HG03159 (cell line): ENCODE measurements at regions not wholly inside any gene's neighbourhood (a gene's known extent, or its start where the extent isn't known, plus 50 kb on each side); places are given as distances from the start of the nearest gene placed in this dataset.

Source experiments
- ATAC-seq: cut with Tn5 transposase; IDR thresholded peaks from one replicate; pipeline ENCODE4 v1.9.1; 2021; ENCODE audit warnings: mild to moderate bottlenecking, moderate library complexity; ENCODE audit not compliant: unreplicated experiment

DNA sequence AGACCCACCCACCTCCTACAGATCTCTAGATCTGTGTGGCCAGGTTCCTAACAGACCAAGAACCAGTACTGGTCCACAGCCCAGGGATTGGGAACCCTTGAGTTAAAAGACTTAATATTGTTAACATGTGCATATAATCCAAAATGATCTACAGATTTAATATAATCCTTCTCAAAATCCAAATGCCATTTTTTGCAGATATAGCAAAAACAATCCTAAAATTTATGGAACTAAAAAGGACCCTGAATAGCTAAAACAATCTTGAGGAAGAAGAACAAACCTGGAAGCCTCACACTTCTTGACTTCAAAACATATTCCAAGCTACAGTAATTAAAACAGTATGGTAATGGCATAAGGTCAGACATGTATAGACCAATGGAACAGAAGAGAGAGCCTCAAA lies 206.9 kb upstream of the SIX2 start:
- no peak for ATAC-seq

DNA sequence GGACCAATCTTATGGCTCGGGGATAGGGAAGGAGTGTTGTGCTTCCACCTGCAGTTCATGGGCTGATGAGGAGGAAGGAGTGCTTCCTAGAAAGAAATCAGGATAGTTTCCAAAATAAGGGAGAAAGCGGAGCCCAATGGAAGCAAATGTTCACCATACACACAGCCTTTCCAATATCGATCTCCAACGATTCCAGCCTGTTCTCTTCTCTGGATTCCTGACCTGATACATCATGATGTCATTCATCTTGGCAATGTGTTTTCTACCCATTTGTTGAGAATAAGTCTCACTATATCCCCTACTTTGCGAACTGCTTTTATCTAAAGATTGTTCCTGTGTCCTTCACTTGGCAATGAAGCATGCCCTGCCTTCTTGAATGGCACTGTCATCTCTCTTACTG lies 205.3 kb upstream of the SIX2 start:
- ATAC-seq, result no peak

DNA sequence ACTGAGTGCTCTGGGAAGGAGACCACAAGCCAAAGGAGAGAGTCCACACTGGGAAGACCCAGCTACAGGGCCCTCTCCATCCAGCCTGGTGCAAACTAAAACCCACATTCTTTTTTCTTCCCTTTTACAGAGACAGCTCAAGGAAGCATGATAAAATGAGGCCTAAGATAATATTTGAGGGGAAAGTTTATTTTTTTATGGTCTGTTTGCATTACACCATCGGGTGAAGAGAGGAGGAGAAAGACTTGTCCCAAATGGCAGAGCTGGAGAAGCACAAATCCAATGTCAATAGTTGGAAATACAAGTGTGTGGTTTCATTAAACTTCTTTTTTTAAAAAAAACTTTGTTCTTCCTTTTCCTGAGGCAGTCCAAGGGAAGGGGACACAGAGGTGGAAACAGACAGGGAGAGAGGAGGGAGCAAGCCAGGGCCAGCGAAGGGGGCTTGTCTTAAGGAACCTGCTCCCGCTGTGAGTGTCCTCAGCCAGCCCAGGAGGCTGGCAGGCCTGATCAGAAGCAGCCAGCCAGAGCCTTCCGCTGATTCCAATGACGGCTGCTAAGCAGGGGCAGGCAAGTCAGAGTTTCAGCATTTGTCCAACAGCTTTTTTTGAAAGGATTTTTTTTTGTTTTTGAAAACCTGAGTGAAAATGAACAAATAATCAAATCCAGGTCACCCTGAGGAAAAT lies 203.8 kb upstream of the SIX2 start:
- ATAC-seq, result no peak

DNA sequence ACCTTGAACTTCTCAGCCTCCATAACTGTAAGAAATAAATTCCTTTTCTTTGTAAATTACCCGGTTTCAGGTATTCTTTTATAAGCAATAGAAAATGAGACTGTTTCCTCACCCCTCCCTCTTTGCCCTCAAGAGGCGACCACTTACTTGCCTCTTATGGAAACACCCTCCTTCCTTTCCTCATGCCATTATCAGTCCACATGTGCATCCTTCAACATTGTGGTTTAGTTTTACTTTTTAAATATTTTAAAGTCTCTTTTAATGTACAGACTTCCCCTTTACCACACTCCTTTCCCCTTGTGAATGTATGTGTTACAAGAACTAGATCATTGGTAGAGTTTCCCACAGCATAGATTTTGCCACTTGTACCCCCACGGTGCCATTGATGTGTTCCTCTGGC lies 202.4 kb upstream of the SIX2 start:
- no peak for ATAC-seq

DNA sequence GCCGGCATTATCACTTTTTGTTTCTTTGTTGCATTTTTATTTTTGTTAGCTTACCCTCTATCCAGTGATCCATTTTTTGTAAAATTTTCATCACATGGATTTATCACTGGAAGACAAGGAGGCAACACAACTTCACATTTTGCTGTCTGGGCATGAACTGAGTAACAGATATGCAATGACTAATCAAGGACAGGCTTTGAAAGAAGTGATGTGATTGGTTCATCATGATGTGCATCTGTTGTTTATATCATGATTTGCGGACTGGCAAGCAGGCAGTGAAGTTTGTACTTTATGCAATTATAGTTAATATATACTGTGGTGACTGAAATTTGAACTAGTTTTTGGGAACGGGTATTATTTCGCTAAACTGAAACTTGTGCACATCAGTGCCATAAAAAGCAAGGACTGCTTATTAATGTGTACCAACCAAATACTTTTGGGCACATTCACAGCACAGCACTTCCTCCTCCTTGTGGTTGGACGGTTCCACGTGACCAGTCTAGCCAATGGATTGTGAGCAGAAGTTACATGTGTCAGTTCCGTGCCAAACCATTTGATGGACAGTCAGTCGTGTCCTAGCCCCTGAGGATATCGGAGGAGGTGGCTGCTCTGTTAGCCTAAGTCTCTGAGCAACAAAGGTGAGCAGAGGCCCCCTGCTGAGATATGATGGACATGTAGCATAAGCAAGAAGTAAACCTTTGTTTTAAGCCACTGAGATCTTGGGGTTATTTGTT lies 201.4 kb upstream of the SIX2 start:
- no peak for ATAC-seq

DNA sequence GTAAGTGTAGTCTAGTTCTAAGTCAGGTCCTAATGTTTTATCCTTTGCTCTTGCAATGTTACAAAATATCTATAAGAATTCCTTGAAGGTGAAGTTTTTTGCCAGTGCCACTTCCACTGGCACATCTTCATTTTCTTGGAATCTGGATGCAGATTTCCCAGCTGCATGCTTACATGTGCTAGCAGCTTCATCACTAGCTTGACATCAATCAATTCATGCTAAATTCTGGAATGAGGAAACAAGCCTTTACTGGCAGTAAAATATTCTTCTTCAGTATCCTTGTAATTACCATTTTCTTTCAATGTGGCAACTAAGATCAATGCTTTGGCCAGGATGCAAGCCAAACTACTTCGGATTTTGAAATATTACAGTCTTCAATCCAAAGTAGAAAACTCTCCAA lies 200.6 kb upstream of the SIX2 start:
- ATAC-seq, result no peak

DNA sequence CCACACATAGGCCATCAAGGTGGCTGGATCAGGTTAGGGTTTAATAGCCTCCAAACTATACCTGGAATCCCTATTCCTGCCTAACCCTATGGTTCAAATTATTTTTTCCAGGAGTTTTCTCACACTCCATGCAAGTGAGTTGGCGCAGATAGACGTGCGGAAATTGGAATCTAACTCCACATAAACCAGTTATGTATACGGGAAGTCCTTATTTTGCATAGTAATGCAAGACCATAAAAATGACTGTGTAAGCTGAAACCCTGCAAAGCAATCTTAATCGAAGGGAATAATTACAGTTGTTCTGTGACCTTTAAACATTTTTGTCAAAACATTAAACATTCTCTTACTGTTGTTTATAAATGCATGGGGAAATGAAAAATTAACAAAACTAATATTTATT lies 200.1 kb upstream of the SIX2 start:
- no peak for ATAC-seq

DNA sequence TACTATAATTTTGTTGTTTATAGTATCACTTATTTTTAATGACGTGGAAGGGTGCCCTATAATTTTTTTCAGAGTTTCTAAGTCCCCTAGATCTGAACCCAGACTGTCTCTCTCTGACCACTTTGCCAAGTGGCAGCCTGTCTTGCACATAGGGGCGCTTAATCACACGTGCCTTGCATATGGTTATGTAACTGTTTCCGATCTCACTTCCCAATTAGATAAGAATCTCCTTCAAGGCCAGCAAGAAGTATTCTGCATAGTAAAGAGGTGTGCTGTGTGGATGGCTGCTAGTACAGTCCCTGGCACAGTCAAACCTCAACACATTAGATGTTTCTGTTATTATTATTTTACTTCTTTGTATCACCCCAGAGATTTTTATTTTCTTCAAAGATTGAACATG lies 197.8 kb upstream of the SIX2 start:
- no peak for ATAC-seq

DNA sequence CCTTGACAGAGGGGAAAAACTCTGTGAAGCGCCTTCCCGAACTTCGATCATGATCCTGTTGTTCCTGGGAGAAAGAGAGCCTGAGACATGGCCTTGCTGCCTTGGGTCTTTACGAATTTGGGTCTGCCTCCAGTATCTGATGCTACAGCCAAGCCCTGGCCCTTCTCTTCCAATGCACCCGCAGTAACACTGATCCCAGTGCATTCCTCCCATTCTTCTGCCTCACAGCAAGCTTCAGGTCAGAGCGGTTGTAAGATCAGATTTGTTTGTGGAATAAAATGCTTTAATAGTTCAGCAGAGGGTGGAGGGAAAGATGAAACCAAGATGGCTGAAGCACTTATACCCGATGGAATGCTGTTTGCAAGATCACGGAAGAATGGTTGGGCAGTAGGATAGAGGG lies 196.7 kb upstream of the SIX2 start:
- no peak for ATAC-seq

DNA sequence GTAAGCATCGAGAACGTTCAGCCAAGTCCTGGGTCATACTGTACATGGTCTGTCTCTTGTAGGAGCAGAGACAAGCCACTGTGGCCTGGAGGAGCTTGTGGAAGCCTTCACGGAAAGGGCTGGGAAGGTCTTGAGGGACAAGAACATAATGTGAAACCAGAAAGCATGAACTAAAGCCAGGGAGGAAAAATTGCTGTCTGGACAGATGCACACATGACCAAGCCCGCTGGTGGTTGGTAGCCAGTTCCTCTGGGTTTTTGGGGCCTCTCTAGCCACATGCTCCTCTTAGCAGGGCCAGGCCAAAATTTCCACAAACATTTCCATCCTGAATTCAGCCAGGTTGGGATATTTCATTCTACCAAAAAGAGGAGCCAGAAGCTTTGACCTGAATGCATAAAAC lies 196.2 kb upstream of the SIX2 start:
- ATAC-seq, result no peak

DNA sequence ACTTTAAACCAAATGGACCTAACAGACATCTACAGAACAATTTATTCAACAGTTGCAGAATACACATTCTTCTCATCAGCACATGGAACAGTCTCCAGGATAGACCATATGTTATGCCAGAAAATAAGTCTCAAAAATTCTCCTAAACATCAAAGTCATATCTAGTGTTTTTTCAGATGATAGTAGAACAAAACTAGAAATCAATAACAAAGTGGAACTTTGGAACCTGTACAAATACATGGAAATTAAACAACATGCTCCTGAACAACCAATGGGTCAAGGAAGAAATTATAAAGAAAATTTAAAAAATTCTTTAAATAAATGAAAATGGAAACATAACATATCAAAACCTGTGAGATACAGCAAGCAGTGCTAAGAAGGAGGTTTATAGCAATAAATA lies 194.1 kb upstream of the SIX2 start:
- ATAC-seq, result no peak

DNA sequence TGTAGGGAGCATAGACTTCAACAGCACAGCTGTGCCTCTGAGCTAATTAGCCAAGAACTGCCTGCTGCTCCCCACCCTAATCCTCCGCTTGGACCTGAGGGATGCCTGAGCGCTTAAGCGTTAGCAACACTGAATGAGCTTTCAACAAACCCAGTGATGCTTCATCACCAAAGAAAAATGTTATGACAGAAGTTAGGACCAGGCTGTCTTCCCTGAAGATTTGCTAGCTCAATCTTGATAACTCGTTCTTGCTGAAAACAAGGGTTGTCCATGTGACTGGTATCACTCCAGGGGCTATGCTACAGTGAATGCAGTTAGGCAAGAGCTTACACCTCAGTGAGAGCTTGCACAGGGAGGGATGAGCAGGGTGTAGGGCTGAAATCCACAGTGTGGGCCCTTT lies 190.7 kb upstream of the SIX2 start:
- ATAC-seq, result no peak

DNA sequence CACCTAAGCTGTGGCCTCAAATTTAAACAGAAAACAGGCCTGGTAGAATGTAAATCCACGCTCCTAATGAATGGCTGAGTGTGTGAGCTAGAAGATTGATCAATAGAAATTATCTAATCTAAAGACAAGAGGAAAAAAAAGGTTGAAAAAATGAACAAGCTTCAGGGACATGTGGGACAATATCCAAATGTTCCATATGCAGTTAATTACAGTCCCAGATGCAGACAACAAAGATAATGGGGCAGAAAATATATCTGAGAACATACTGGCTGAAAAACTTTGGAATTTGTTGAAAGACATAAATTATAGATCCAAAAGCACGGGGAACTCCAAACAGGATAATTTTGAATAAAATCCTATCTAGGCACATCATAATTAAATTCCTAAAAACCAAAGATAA lies 186.7 kb upstream of the SIX2 start:
- ATAC-seq, result no peak

DNA sequence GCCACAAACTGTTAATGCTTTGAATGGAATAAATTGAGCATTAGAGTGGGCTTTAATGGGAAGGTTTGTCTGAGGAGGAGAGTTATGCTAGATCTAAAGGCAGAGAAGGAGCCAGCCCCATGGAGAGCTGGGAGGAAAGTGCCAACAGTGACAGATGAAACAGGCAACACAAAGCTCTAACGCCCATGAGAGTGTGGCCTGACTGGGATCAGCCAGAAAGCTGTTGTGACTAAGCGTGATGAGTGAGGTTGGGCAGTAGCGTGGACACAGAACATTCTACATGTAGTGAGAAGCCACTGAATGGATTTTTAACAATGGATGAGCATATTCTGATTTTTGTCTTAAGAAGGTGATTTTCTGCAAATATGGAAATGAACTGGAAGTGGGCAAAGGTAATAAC lies 185.3 kb upstream of the SIX2 start:
- ATAC-seq, result no peak

DNA sequence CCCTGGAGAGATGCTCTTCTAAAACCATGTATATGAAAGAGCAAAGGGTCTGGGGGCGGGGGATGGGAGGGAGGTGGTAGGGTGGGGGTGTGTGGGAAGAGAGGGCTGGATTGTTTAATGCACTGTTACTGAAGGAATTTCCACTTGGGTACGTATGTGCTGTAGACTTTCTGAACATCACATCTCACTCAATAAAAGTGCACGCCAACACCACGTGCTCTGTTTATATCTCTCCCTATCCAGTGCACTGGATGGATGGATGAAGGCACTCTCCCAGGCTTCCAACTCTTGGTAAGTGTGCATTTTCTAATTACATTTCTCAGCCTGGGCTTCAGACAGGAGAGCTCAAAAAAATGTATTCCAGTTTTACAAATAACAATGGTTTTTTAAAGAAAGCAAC lies 184.3 kb upstream of the SIX2 start:
- no peak for ATAC-seq

DNA sequence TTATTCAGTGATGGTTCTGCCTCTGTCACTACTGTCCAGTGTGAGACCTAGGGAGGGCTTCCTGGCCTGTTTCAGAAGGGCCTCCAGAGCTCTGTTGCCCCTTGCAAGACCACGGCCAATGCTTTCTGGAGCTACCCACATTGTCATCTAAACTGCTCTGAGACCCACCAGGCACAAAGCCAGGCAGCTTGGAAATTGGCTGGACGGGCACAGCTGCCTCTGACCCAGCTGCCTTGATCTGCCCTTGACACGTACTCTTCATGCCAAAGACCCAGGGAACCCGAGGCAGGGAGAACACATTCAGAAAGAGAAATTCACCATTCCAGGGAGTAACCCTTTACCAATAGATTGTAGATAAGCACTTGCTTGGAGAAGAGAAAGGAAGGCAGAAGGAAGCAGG lies 183.7 kb upstream of the SIX2 start:
- ATAC-seq, result no peak

DNA sequence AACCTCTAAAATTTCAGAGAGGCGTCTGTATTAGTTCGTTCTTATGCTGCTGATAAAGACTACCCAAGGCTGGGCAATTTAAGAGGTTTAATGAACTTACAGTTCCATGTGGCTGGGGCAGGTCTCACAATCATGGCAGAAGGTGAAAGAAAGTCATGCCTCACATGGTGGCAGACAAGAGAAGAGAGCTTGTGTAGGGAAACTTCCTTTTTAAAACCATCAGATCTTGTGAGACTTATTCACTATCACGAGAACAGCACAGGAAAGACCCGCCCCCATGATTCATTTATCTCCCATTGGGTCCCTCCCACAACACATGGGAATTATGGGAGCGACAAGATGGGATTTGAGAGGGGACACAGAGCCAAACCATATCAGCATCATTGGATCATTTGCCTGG lies 183.2 kb upstream of the SIX2 start:
- ATAC-seq, result no peak

DNA sequence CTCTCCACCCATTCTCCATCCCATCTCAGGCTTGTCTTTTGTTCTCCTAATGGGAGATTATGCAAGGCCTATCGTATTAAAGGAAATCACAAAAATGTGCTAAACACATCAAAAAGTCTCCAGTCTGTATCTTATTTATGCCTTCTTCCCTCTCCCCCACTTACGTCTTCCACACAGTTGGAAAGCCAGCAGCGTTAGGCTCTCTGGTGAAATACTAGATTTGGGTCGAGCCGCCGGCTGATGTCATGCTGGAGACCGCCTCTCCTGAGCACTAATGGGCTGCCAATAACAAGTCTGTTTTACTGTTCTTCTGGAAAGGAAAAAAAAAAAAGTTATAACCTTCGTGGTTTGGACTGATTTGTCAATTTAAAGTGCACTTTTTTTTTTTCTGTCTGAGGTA lies 182.7 kb upstream of the SIX2 start:
- no peak for ATAC-seq

DNA sequence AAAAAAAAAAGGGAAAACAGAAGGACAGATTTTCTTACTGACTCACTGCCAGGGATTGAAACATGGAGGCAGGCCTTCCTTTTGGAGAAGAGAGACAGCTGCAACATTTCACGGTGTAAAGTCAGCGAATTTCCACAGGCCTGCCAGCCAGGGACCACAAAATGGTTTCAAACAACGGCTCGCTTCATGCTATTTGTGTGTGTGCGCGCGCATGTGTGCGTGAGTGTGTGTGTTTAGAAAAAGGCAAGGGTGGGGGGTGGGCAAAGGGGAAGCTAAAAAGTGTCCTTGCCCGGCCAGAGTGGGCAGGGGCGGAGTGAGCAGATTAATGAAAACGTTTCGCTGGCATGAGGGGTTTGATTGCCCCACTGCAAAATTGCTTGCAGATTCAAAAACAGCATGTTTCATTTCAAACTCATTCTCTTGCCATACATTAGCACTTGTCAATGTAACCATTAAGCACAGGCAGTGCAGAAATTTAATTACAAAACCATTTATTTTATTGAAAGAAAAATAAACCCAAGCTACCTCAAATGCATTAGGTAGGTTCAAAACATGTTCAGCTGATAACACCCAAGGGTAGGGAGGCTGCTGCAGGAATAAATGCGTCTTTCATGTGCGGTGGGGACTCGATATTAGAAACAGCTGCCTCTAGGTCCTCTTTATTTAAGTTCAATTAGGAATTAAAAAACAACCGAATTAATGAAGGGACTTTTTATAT lies 182.1 kb upstream of the SIX2 start:
- ATAC-seq, result no peak

DNA sequence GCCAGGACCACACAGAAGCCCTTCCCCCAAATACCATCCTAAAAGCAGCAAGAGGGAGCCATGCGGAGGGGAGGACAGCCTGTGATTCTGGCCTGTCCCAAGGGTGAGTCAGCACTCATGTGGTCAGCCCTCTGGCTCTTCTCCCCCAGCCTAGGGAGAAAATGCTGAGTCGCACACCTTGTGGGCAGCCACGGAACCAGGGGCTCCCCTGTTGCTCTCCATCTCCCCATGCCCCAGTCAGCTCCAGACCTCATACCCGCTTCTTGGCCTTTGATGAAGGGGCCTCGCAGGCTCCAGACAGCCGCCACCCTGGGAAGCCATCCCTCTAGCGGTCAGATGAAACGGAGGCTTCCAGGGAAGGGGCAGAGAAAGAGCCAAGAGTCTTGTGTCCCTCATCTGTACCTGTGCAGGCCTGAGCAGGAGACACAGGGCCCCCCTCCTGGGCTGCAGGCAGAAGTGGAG lies 181.3 kb upstream of the SIX2 start:
- no peak for ATAC-seq

DNA sequence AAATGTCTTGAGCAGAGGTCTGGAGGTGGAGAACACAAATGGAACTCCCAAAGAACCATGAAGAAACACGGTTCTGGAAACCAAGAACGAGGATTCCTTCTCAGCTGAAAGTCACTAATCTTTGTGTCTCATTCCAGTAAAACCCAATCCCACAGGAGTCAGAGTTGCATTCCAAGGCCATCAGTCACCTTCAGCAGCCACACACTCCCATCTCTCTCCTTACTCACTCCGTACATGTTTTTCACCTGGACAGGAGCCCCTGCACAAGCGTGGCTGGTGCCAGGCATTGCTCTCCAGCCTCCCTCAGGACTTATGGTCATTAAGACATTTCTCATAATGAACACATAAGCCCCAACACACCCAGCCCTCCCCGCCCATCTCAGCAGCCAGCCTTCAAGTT lies 175.4 kb upstream of the SIX2 start:
- no peak for ATAC-seq

DNA sequence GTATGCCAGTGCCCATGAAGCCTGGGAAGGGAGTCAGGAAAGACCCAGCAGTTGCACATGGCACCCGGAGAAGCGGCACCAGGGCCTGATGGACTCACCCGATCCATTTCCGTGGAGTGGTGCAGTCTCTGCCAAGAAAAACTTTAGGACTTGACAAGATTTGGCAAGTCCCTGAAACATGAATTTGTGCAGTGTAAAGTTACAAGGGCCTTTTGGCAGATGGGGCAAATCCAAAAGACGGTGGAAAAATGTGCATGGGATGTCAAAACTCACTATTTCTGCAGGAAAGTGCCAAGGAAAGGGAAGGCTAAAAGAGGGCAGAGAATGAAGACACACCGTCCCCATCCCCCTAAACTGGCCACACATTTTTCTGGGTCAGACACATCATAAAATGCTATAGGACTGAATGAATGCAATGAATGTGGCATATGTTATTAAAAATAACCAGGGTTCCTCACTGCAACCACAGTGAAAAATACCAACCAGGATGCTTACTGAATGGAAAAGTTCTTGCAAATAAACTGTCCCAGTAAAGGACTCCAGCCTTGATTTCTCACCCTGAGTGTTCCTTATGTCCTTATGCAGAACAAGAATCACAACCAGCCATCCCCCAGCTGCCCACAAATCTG lies 173.5 kb upstream of the SIX2 start:
- no peak for ATAC-seq
